A549 (cell line): ENCODE measurements at regions not wholly inside any gene's neighbourhood (a gene's known extent, or its start where the extent isn't known, plus 50 kb on each side); places are given as distances from the start of the nearest gene placed in this dataset.

Experiments used
- ATAC-seq, 2 experiments: fragments of 200-7000 bp in 1 of 2; fragments of >200 bp in 1 of 2; cut with Nextera tagmentation in 1 of 2; cut with Tn5 transposase in 1 of 2; 3 replicates each; pipeline versions ENCODE4 v1.8.0 to v1.9.1; 2018 to 2020; ENCODE audit warnings: mild to moderate bottlenecking in 1 of 2, moderate library complexity in 1 of 2
- CTCF ChIA-PET: fragments of 300-600 bp; sonication (Branson Sonifier 250); formaldehyde crosslinking; extraction: SDS; loops from one replicate; lab custom pipeline; 2021; ENCODE audit warnings: antibody characterized with exemption, inconsistent platforms; lab: Yijun Ruan, JAX
- POLR2A ChIA-PET: fragments of 350-600 bp; formaldehyde crosslinking; extraction: SDS; loops from one replicate; lab custom pipeline; 2021; ENCODE audit warnings: antibody characterized with exemption, inconsistent platforms; lab: Yijun Ruan, JAX
- DNase-seq, 2 experiments: peaks; one replicate each; pipeline versions ENCODE4 v3.0.0 to v3.0.0-alpha.2; 2011 to 2016; ENCODE audit warnings: low read depth in 1 of 2, low spot score in 1 of 2
- FAIRE-seq: peaks from 2 replicates; lab custom pipeline; 2011; peaks lifted over from hg19 to GRCh38; lab: Jason Lieb, UNC
- H3K27ac ChIP-seq, 2 experiments: fragments of >200 bp; sonication (Bioruptor Twin); formaldehyde crosslinking; 3 replicates each; pipeline ENCODE4 v1.5.1; 2016 to 2017
- H3K4me1 ChIP-seq: fragments of >200 bp; sonication (Bioruptor Twin); formaldehyde crosslinking; 3 replicates; pipeline ENCODE4 v1.6.1; 2016
- H3K4me2 ChIP-seq: fragments of >200 bp; sonication (Bioruptor Twin); formaldehyde crosslinking; 3 replicates; pipeline ENCODE4 v1.6.1; 2016
- H3K4me3 ChIP-seq: fragments of >200 bp; sonication (Bioruptor Twin); formaldehyde crosslinking; 3 replicates; pipeline ENCODE4 v1.5.1; 2016
- H3K9me3 ChIP-seq: fragments of >200 bp; sonication (Bioruptor Twin); formaldehyde crosslinking; 3 replicates; pipeline ENCODE4 v1.6.1; 2016
- CEBPB ChIP-seq, 2 experiments: fragments of >200 bp in 1 of 2; sonication (Bioruptor Twin) in 1 of 2; formaldehyde crosslinking in 1 of 2; IDR thresholded peaks; 2 replicates each; pipeline ENCODE4 v1.6.1; 2012 to 2016
- CTCF ChIP-seq: fragments of >200 bp; sonication (Bioruptor Twin); formaldehyde crosslinking; IDR thresholded peaks from 3 replicates; pipeline ENCODE4 v1.5.1; 2016
- E2F6 ChIP-seq: IDR thresholded peaks from 2 replicates; pipeline ENCODE4 v1.6.1; 2012; ENCODE audit warnings: low read depth, borderline replicate concordance
- EHMT2 ChIP-seq: fragments of 200-600 bp; sonication (generic); IDR thresholded peaks from 2 replicates; pipeline ENCODE4 v1.6.1; 2016; ENCODE audit warnings: antibody characterized with exemption, low read depth, mild to moderate bottlenecking, moderate library complexity
- ELK1 ChIP-seq: fragments of 150-350 bp; IDR thresholded peaks from 2 replicates; pipeline ENCODE4 v1.6.1; 2014; ENCODE audit warnings: low read depth, mild to moderate bottlenecking, low read length
- FOSB ChIP-seq: fragments of 250-450 bp; sonication (Bioruptor Pico); IDR thresholded peaks from 2 replicates; pipeline ENCODE4 v1.5.0; 2020; ENCODE audit warnings: mild to moderate bottlenecking, moderate library complexity
- FOSL2 ChIP-seq, 2 experiments: fragments of 450-650 bp in 1 of 2; fragments of >200 bp in 1 of 2; sonication (Bioruptor Twin) in 1 of 2; formaldehyde crosslinking; IDR thresholded peaks; 2 replicates each; pipeline versions ENCODE4 v1.5.0 to v1.6.1; 2016 to 2020; ENCODE audit warnings: mild to moderate bottlenecking in 1 of 2, moderate library complexity in 1 of 2
- HDAC2 ChIP-seq: fragments of 200-600 bp; sonication (generic); IDR thresholded peaks from 2 replicates; pipeline ENCODE4 v1.6.1; 2016
- HMGXB4 ChIP-seq: fragments of 250-450 bp; sonication (Bioruptor Pico); IDR thresholded peaks from 2 replicates; pipeline ENCODE4 v1.5.0; 2021; ENCODE audit warnings: mild to moderate bottlenecking, moderate library complexity, borderline replicate concordance
- HOXB13 ChIP-seq: fragments of 250-450 bp; sonication (Bioruptor Pico); IDR thresholded peaks from 2 replicates; pipeline ENCODE4 v1.5.0; 2020; ENCODE audit warnings: low read depth, mild to moderate bottlenecking, moderate library complexity
- HOXB5 ChIP-seq: fragments of 250-450 bp; sonication (Bioruptor Pico); IDR thresholded peaks from 2 replicates; pipeline ENCODE4 v1.5.0; 2020; ENCODE audit warnings: mild to moderate bottlenecking, moderate library complexity
- JUN ChIP-seq, 2 experiments: fragments of >200 bp; sonication (Bioruptor Twin); formaldehyde crosslinking; IDR thresholded peaks; 2 replicates in 1 of 2; 3 replicates in 1 of 2; pipeline ENCODE4 v1.6.1; 2016 to 2017
- KDM1A ChIP-seq: fragments of 200-600 bp; sonication (generic); IDR thresholded peaks from 2 replicates; pipeline ENCODE4 v1.6.1; 2016; ENCODE audit warnings: low read depth, mild to moderate bottlenecking
- NFE2L2 ChIP-seq: fragments of 150-350 bp; conservative IDR thresholded peaks from 2 replicates; pipeline ENCODE4 v1.6.1; 2014; ENCODE audit warnings: low read length
- NPAS2 ChIP-seq: fragments of 250-450 bp; sonication (Bioruptor Pico); IDR thresholded peaks from 2 replicates; pipeline ENCODE4 v1.8.0; 2022; ENCODE audit warnings: mild to moderate bottlenecking, moderate library complexity, borderline replicate concordance
- PBX3 ChIP-seq: IDR thresholded peaks from 2 replicates; pipeline ENCODE4 v1.6.1; 2012
- POLR2A ChIP-seq: IDR thresholded peaks from 2 replicates; pipeline ENCODE4 v1.6.1; 2012; ENCODE audit warnings: mild to moderate bottlenecking, low read length
- RAD21 ChIP-seq, 2 experiments: fragments of >200 bp in 1 of 2; sonication (Bioruptor Twin) in 1 of 2; formaldehyde crosslinking in 1 of 2; IDR thresholded peaks in 1 of 2; conservative IDR thresholded peaks in 1 of 2; 2 replicates in 1 of 2; 3 replicates in 1 of 2; pipeline ENCODE4 v1.6.1; 2012 to 2018; ENCODE audit warnings: inconsistent platforms in 1 of 2
- RARB ChIP-seq: fragments of 250-450 bp; sonication (Bioruptor Pico); IDR thresholded peaks from 2 replicates; pipeline ENCODE4 v1.8.0; 2021; ENCODE audit warnings: mild to moderate bottlenecking, moderate library complexity
- REST ChIP-seq: fragments of 200-600 bp; sonication (generic); IDR thresholded peaks from 2 replicates; pipeline ENCODE4 v1.6.1; 2016; ENCODE audit warnings: antibody characterized with exemption, mild to moderate bottlenecking, moderate library complexity
- SMC3 ChIP-seq: fragments of >200 bp; sonication (Bioruptor Twin); formaldehyde crosslinking; IDR thresholded peaks from 3 replicates; pipeline ENCODE4 v1.6.1; 2018; ENCODE audit warnings: inconsistent platforms
- ZC3H11A ChIP-seq: fragments of 450-650 bp; IDR thresholded peaks from 2 replicates; pipeline ENCODE4 v1.6.1; 2014; ENCODE audit warnings: antibody characterized with exemption, mild to moderate bottlenecking
- ZFP36 ChIP-seq: fragments of 450-650 bp; IDR thresholded peaks from 2 replicates; pipeline ENCODE4 v1.6.1; 2014; ENCODE audit warnings: borderline replicate concordance; ENCODE audit not compliant: partially characterized antibody
- ZNF302 ChIP-seq: fragments of 250-450 bp; sonication (Bioruptor Pico); IDR thresholded peaks from 2 replicates; pipeline ENCODE4 v1.9.0; 2021; ENCODE audit warnings: inconsistent platforms, mild to moderate bottlenecking, moderate library complexity
- ZSCAN20 ChIP-seq: fragments of 250-450 bp; sonication (Bioruptor Pico); IDR thresholded peaks from 2 replicates; pipeline ENCODE4 v1.8.0; 2022; ENCODE audit warnings: mild to moderate bottlenecking, moderate library complexity
- WGBS: methylation state at CpG from one replicate; pipeline ENCODE4 v1.1.6; 2017; ENCODE audit errors: missing lambda C conversion rate; 5-methylcytosine and 5-hydroxymethylcytosine counted together

GRCh38 chr4:17293901-17294300 is 218.0 kb downstream of the QDPR start:
- TF ChIP-seq CTCF (no peak), ZC3H11A (no peak), ELK1 (no peak), FOSL2 (IDR thresholded peaks at IDR 0.05) (no peak), FOSL2 (CRISPR knock-in tag; IDR thresholded peaks at IDR 0.05) (no peak), FOSB (CRISPR knock-in tag) (no peak), HDAC2 (no peak), ZSCAN20 (no peak), ZNF302 (CRISPR knock-in tag) (no peak), HOXB13 (CRISPR knock-in tag) (no peak)
- WGBS = 0% methylated on average over 1 of the region's 1 CpG

GRCh38 chr4:17288151-17288550 is 223.7 kb downstream of the QDPR start:
- 0% methylated on average over 1 of the region's 1 CpG for WGBS
- Histone ChIP-seq H3K27ac (no peak overlapping the region), H3K4me3 (no peak overlapping the region), H3K4me2 (no peak overlapping the region), H3K4me1 (no peaks in the 10 kb centered on the region), H3K9me3 (no peaks in the 10 kb centered on the region)
- DNase-seq (no peak), FAIRE-seq (no peak), ATAC-seq (no peak)
- ChIA-PET POLR2A (no interaction called here), CTCF (no interaction called here)
- no peak for TF ChIP-seq HDAC2
- TF ChIP-seq ZFP36 = no peak
- TF ChIP-seq EHMT2 = no peak
- no peak for TF ChIP-seq NPAS2 (CRISPR knock-in tag)
- no peak for TF ChIP-seq NFE2L2
- no peak for TF ChIP-seq HMGXB4 (CRISPR knock-in tag)
- no peak for TF ChIP-seq RAD21 (conservative IDR thresholded peaks at IDR 0.05 in 1 of 2, IDR thresholded peaks at IDR 0.05 in 1 of 2)
- TF ChIP-seq RARB (CRISPR knock-in tag) = no peak
- TF ChIP-seq JUN (IDR thresholded peaks at IDR 0.05) = no peak
- no peak for TF ChIP-seq PBX3
- TF ChIP-seq KDM1A = no peak
- TF ChIP-seq E2F6 = no peak
- TF ChIP-seq SMC3 = no peak
- no peak for TF ChIP-seq HOXB5 (CRISPR knock-in tag)
- no peak for TF ChIP-seq POLR2A
- TF ChIP-seq FOSB (CRISPR knock-in tag) = no peak
- TF ChIP-seq HOXB13 (CRISPR knock-in tag) = no peak
- TF ChIP-seq CTCF = no peak
- TF ChIP-seq REST = no peak
- no peak for TF ChIP-seq CEBPB (IDR thresholded peaks at IDR 0.05)

More at GRCh38 chr4:17293901-17294300, 218.0 kb downstream of the QDPR start:
- FAIRE-seq (no peak), ATAC-seq (no peak), DNase-seq (no peak)
- no peak overlapping the region for H3K4me2 ChIP-seq
- H3K9me3 ChIP-seq = no peaks in the 10 kb centered on the region
- no peak overlapping the region for H3K4me3 ChIP-seq
- POLR2A ChIA-PET = no interaction called here
- no peak overlapping the region for H3K27ac ChIP-seq
- H3K4me1 ChIP-seq = no peaks in the 10 kb centered on the region
- CTCF ChIA-PET = interaction anchor here (0.7 kb wide), 1 partner anchor 361 kb away, joined by 3 read pairs; no protein-coding TSS in a partner anchor
